CD14-positive monocyte (primary cell): ENCODE measurements at regions not wholly inside any gene's neighbourhood (a gene's known extent, or its start where the extent isn't known, plus 50 kb on each side); places are given as distances from the start of the nearest gene placed in this dataset.

ENCODE experiments used
- DNase-seq, 3 donors: peaks; one replicate each; pipeline ENCODE4 v3.0.0-alpha.2; 2011 to 2022
- H2AFZ ChIP-seq: 2 replicates; pipeline ENCODE4 v1.6.0; 2012; ENCODE audit warnings: mild to moderate bottlenecking, low read depth, low read length, inconsistent platforms; ENCODE audit not compliant: insufficient read depth, poor library complexity, severe bottlenecking
- H3K27ac ChIP-seq, 2 donors: 1 replicate in 1 of 2; 2 replicates in 1 of 2; pipeline ENCODE4 v1.5.1; 2012 to 2013; ENCODE audit warnings: low read length in 2 of 2, control low read depth in 1 of 2, inconsistent platforms in 1 of 2, low read depth in 1 of 2, mild to moderate bottlenecking in 1 of 2
- H3K27me3 ChIP-seq, 2 donors: one replicate each; pipeline versions ENCODE4 v1.6.0 to v1.6.1; 2011 to 2013; ENCODE audit warnings: low read length in 2 of 2; ENCODE audit not compliant: control insufficient read depth in 2 of 2, insufficient read depth in 2 of 2
- H3K36me3 ChIP-seq, 2 donors: replicated peaks in 1 of 2; 1 replicate in 1 of 2; 2 replicates in 1 of 2; pipeline versions ENCODE4 v1.5.1 to v1.6.1; 2012 to 2013; ENCODE audit warnings: low read length in 2 of 2, control low read depth in 1 of 2, inconsistent platforms in 1 of 2, mild to moderate bottlenecking in 1 of 2; ENCODE audit not compliant: insufficient read depth in 2 of 2, control insufficient read depth in 1 of 2
- H3K4me1 ChIP-seq, 2 donors: 1 replicate in 1 of 2; 2 replicates in 1 of 2; pipeline versions ENCODE4 v1.5.1 to v1.6.1; 2012 to 2013; ENCODE audit warnings: low read length in 2 of 2, control low read depth in 1 of 2, inconsistent platforms in 1 of 2, mild to moderate bottlenecking in 1 of 2, moderate library complexity in 1 of 2; ENCODE audit not compliant: insufficient read depth in 2 of 2, control insufficient read depth in 1 of 2
- H3K4me2 ChIP-seq: replicated peaks from 2 replicates; pipeline ENCODE3; 2012; ENCODE audit warnings: low read length, moderate library complexity, mild to moderate bottlenecking; ENCODE audit not compliant: poor library complexity, severe bottlenecking; ENCODE audit errors: extremely low read depth
- H3K4me3 ChIP-seq, 3 experiments: fragments of 200-600 bp in 1 of 3; sonication (generic) in 1 of 3; replicated peaks in 1 of 3; 1 replicate in 2 of 3; 2 replicates in 1 of 3; pipeline ENCODE4 v1.5.1; 2011 to 2013; ENCODE audit warnings: low read length in 3 of 3, mild to moderate bottlenecking in 3 of 3, control low read depth in 2 of 3, low read depth in 2 of 3, inconsistent platforms in 1 of 3, moderate library complexity in 1 of 3
- H3K79me2 ChIP-seq: 2 replicates; pipeline ENCODE4 v1.6.0; 2012; ENCODE audit warnings: mild to moderate bottlenecking, control low read depth, inconsistent platforms, low read length, moderate library complexity; ENCODE audit not compliant: insufficient read depth
- H3K9ac ChIP-seq: 2 replicates; pipeline ENCODE4 v1.6.0; 2017; ENCODE audit warnings: low read length, mild to moderate bottlenecking; ENCODE audit not compliant: insufficient read depth, poor library complexity, severe bottlenecking
- H3K9me3 ChIP-seq, 2 donors: replicated peaks in 1 of 2; 1 replicate in 1 of 2; 2 replicates in 1 of 2; pipeline versions ENCODE4 v1.5.1 to v1.6.1; 2012 to 2013; ENCODE audit warnings: low read length in 2 of 2, control low read depth in 1 of 2; ENCODE audit not compliant: control insufficient read depth in 1 of 2, insufficient read depth in 1 of 2
- H4K20me1 ChIP-seq: 2 replicates; pipeline ENCODE4 v1.6.0; 2012; ENCODE audit warnings: mild to moderate bottlenecking, low read length, control low read depth, moderate library complexity; ENCODE audit not compliant: insufficient read depth
- H3K27ac Mint-ChIP-seq, 7 donors: one replicate each; pipeline ENCODE4 v1.8.0; 2020; ENCODE audit warnings: mild to moderate bottlenecking in 7 of 7, mixed read lengths in 7 of 7, moderate library complexity in 6 of 7, inconsistent platforms in 2 of 7
- H3K27me3 Mint-ChIP-seq, 3 donors: one replicate each; pipeline ENCODE4 v1.8.0; 2021 to 2022; ENCODE audit warnings: low read depth in 3 of 3, mild to moderate bottlenecking in 3 of 3, mixed read lengths in 3 of 3, moderate library complexity in 3 of 3, inconsistent platforms in 1 of 3
- H3K36me3 Mint-ChIP-seq, 2 donors: one replicate each; pipeline ENCODE4 v1.8.0; 2020; ENCODE audit warnings: mixed read lengths in 2 of 2, inconsistent platforms in 1 of 2, mild to moderate bottlenecking in 1 of 2
- H3K4me1 Mint-ChIP-seq: one replicate; pipeline ENCODE4 v1.8.0; 2020; ENCODE audit warnings: mild to moderate bottlenecking, mixed read lengths
- H3K4me3 Mint-ChIP-seq, 2 donors: one replicate each; pipeline ENCODE4 v1.8.0; 2020; ENCODE audit warnings: mild to moderate bottlenecking in 2 of 2, mixed read lengths in 2 of 2, moderate library complexity in 1 of 2
- H3K9me3 Mint-ChIP-seq, 7 donors: one replicate each; pipeline ENCODE4 v1.8.0; 2020 to 2022; ENCODE audit warnings: mixed read lengths in 7 of 7, mild to moderate bottlenecking in 6 of 7, moderate library complexity in 6 of 7, inconsistent platforms in 2 of 7
- WGBS: methylation state at CpG from one replicate; pipeline ENCODE4 v1.1.5; 2013; ENCODE audit warnings: missing lambda C conversion rate; ENCODE audit not compliant: insufficient coverage; 5-methylcytosine and 5-hydroxymethylcytosine counted together
- intact Hi-C, 2 donors: fragments of 100-400 bp; cut with micrococcal nuclease; formaldehyde crosslinking; loops; one replicate each; pipeline versions ENCODE4 v1.15.0 to v1.15.1; 2023
- TF ChIP-seq, protein P1 (sequence below): fragments of 200-600 bp; IDR thresholded peaks from one replicate; pipeline ENCODE4 v1.8.0; 2022; ENCODE audit warnings: antibody characterized with exemption, mild to moderate bottlenecking

GRCh38 chr2:145066151-145066661 lies 546.3 kb upstream of the ZEB2 start:
- H3K4me1 Mint-ChIP-seq = peaks cover 4% of the 10 kb centered on the region

GRCh38 chr2:145065342-145065741 lies 545.4 kb upstream of the ZEB2 start:
- H3K4me1 Mint-ChIP-seq = peaks cover 4% of the 10 kb centered on the region
- H3K36me3 Mint-ChIP-seq = peaks cover 0 to 2% of the 10 kb centered on the region in 2 donors
- no peak overlapping the region for H3K27ac Mint-ChIP-seq
- TF ChIP-seq, protein P1, sequence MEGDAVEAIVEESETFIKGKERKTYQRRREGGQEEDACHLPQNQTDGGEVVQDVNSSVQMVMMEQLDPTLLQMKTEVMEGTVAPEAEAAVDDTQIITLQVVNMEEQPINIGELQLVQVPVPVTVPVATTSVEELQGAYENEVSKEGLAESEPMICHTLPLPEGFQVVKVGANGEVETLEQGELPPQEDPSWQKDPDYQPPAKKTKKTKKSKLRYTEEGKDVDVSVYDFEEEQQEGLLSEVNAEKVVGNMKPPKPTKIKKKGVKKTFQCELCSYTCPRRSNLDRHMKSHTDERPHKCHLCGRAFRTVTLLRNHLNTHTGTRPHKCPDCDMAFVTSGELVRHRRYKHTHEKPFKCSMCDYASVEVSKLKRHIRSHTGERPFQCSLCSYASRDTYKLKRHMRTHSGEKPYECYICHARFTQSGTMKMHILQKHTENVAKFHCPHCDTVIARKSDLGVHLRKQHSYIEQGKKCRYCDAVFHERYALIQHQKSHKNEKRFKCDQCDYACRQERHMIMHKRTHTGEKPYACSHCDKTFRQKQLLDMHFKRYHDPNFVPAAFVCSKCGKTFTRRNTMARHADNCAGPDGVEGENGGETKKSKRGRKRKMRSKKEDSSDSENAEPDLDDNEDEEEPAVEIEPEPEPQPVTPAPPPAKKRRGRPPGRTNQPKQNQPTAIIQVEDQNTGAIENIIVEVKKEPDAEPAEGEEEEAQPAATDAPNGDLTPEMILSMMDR = no peak
- H3K4me2 ChIP-seq = no peak overlapping the region
- peaks cover 7 to 16% (median 12%) of the 10 kb centered on the region in 7 donors for H3K9me3 Mint-ChIP-seq
- no peaks in the 10 kb centered on the region for H3K79me2 ChIP-seq
- intact Hi-C loops = no loop called here
- H4K20me1 ChIP-seq = no peaks in the 10 kb centered on the region
- no CpG with 5 or more reads among the region's 1 CpG for WGBS
- H3K36me3 ChIP-seq = no peaks in the 10 kb centered on the region
- no peak overlapping the region for H3K4me3 Mint-ChIP-seq
- no peak for DNase-seq
- H3K4me1 ChIP-seq = no peaks in the 10 kb centered on the region
- H3K27me3 Mint-ChIP-seq = no peaks in the 10 kb centered on the region
- H2AFZ ChIP-seq = no peak overlapping the region
- H3K27ac ChIP-seq = no peak overlapping the region
- H3K27me3 ChIP-seq = no peaks in the 10 kb centered on the region
- peaks cover 5 to 12% of the 10 kb centered on the region in 2 donors for H3K9me3 ChIP-seq
- H3K4me3 ChIP-seq = no peak overlapping the region
- H3K9ac ChIP-seq = no peak overlapping the region

More at GRCh38 chr2:145066151-145066661, 546.3 kb upstream of the ZEB2 start:
- H3K4me3 ChIP-seq = no peak overlapping the region
- H3K36me3 ChIP-seq = no peaks in the 10 kb centered on the region
- H3K27ac ChIP-seq = no peak overlapping the region
- DNase-seq = no peak
- H3K9me3 ChIP-seq = peaks cover 5 to 14% of the 10 kb centered on the region in 2 donors
- H3K9ac ChIP-seq = no peak overlapping the region
- 89% methylated on average over 3 of the region's 4 CpGs for WGBS
- no peak overlapping the region for H2AFZ ChIP-seq
- Mint-ChIP-seq H3K27me3 (no peaks in the 10 kb centered on the region), H3K9me3 (peaks cover 8 to 20% (median 13%) of the 10 kb centered on the region in 7 donors), H3K36me3 (peaks cover 0 to 2% of the 10 kb centered on the region in 2 donors), H3K4me3 (no peak overlapping the region), H3K27ac (no peak overlapping the region)
- intact Hi-C loops = no loop called here
- no peaks in the 10 kb centered on the region for H3K4me1 ChIP-seq
- TF ChIP-seq, protein P1 = no peak
- H3K27me3 ChIP-seq = no peaks in the 10 kb centered on the region
- no peaks in the 10 kb centered on the region for H3K79me2 ChIP-seq
- no peak overlapping the region for H3K4me2 ChIP-seq
- H4K20me1 ChIP-seq = no peaks in the 10 kb centered on the region
